Right cardiac atrium (tissue), 5 donors: ENCODE measurements at regions not wholly inside any gene's neighbourhood (a gene's known extent, or its start where the extent isn't known, plus 50 kb on each side); places are given as distances from the start of the nearest gene placed in this dataset.
A peak's percentile ranks its signal among the peaks of the same experiment; 100 is the strongest.

ENCODE experiments used
- ATAC-seq, 2 donors: fragments of 200-7000 bp; cut with Tn5 transposase; one replicate each; pipeline versions ENCODE4 v1.8.0 to v1.9.1; 2020; ENCODE audit warnings: moderate library complexity in 2 of 2, mild to moderate bottlenecking in 1 of 2
- DNase-seq, 3 donors: peaks; one replicate each; pipeline ENCODE4 v3.0.0-alpha.2; 2020
- H3K27ac ChIP-seq: one replicate; pipeline ENCODE4 v1.5.1; 2013; ENCODE audit warnings: mild to moderate bottlenecking, low read length, control low read depth, moderate library complexity
- H3K27me3 ChIP-seq: one replicate; pipeline ENCODE4 v1.6.1; 2013; ENCODE audit not compliant: control insufficient read depth, insufficient read depth
- H3K4me1 ChIP-seq: one replicate; pipeline ENCODE4 v1.6.1; 2013; ENCODE audit warnings: low read length; ENCODE audit not compliant: control insufficient read depth, insufficient read depth
- H3K4me3 ChIP-seq: one replicate; pipeline ENCODE4 v1.5.1; 2013; ENCODE audit warnings: low read length, control low read depth
- H3K9me3 ChIP-seq: one replicate; pipeline ENCODE4 v1.6.1; 2013; ENCODE audit warnings: low read length; ENCODE audit not compliant: control insufficient read depth
- WGBS: extraction: QIAGEN DNeasy Blood & Tissue Kit; methylation state at CpG from one replicate; pipeline ENCODE4 v1.1.7; 2013; 5-methylcytosine and 5-hydroxymethylcytosine counted together
- intact Hi-C, 4 donors: fragments of 100-400 bp; cut with DNase I; formaldehyde crosslinking; loops; one replicate each; pipeline versions ENCODE4 v1.11.0 to v1.14.0; 2022 to 2023
- donor health status: healthy with polysubstance abuse.
- donor health status: DM: no; HTN: yes; CAD: no.
- donor health status: DM: no; HTN: no; CAD: no.
- donor health status: DM: no; HTN: yes; CAD: no; lungs with severe emphysema.
- donor health status: DM: yes; HTN: yes; CAD: no.

- WGBS: 67% methylated on average over 5 of the region's 5 CpGs
- no peaks in the 10 kb centered on the region for H3K4me1 ChIP-seq
- no peaks in the 10 kb centered on the region for H3K9me3 ChIP-seq
- no peaks in the 10 kb centered on the region for H3K27me3 ChIP-seq
- ATAC-seq (no peak), DNase-seq (no peak)
- H3K27ac ChIP-seq: no peak overlapping the region
- intact Hi-C loops: no loop called here
- no peak overlapping the region for H3K4me3 ChIP-seq
Observed at GRCh38 chr4:155532373-155533085, 134.1 kb upstream of the GUCY1A1 start.

GRCh38 chr4:155530857-155531256, 135.8 kb upstream of the GUCY1A1 start:
- 80% methylated on average over 5 of the region's 5 CpGs for WGBS
- DNase-seq (no peak), ATAC-seq (no peak)
- no peaks in the 10 kb centered on the region for H3K9me3 ChIP-seq
- no peak overlapping the region for H3K4me3 ChIP-seq
- intact Hi-C loops: no loop called here
- H3K4me1 ChIP-seq: no peaks in the 10 kb centered on the region
- no peak overlapping the region for H3K27ac ChIP-seq
- no peaks in the 10 kb centered on the region for H3K27me3 ChIP-seq

- intact Hi-C loops: no loop called here
- H3K9me3 ChIP-seq: no peaks in the 10 kb centered on the region
- H3K4me1 ChIP-seq: no peaks in the 10 kb centered on the region
- ATAC-seq: no peak
- no peak overlapping the region for H3K4me3 ChIP-seq
- no peak overlapping the region for H3K27ac ChIP-seq
- 56% methylated on average over 3 of the region's 3 CpGs for WGBS
- no peaks in the 10 kb centered on the region for H3K27me3 ChIP-seq
- no peak for DNase-seq
Observed at GRCh38 chr4:155530290-155530689, 136.4 kb upstream of the GUCY1A1 start.

- WGBS: 76% methylated on average over 3 of the region's 3 CpGs
- H3K9me3 ChIP-seq: no peaks in the 10 kb centered on the region
Observed at GRCh38 chr4:155529716-155530115, 136.9 kb upstream of the GUCY1A1 start.

GRCh38 chr4:155529272-155529671, 137.4 kb upstream of the GUCY1A1 start:
- ATAC-seq: no peak
- Histone ChIP-seq H3K27ac (no peak overlapping the region), H3K27me3 (no peaks in the 10 kb centered on the region), H3K9me3 (no peaks in the 10 kb centered on the region), H3K4me3 (no peak overlapping the region), H3K4me1 (no peaks in the 10 kb centered on the region)
- intact Hi-C loops: no loop called here
- WGBS: 73% methylated on average over 3 of the region's 3 CpGs
- DNase-seq: no peak

More at GRCh38 chr4:155529716-155530115, 136.9 kb upstream of the GUCY1A1 start:
- H3K4me3 ChIP-seq: no peak overlapping the region
- intact Hi-C loops: no loop called here
- no peak overlapping the region for H3K27ac ChIP-seq
- no peaks in the 10 kb centered on the region for H3K27me3 ChIP-seq
- DNase-seq (no peak), ATAC-seq (no peak)
- H3K4me1 ChIP-seq: no peaks in the 10 kb centered on the region

GRCh38 chr4:155526452-155527169, 140.0 kb upstream of the GUCY1A1 start:
- no peak for DNase-seq
- intact Hi-C loops: no loop called here
- Histone ChIP-seq H3K27ac (peak overlapping the region; percentile 10), H3K4me3 (no peak overlapping the region), H3K4me1 (no peaks in the 10 kb centered on the region), H3K27me3 (no peaks in the 10 kb centered on the region), H3K9me3 (no peaks in the 10 kb centered on the region)
- ATAC-seq: peak; percentile 84 to 93
- 30% methylated on average over 8 of the region's 8 CpGs for WGBS

GRCh38 chr4:155524926-155525455, 141.7 kb upstream of the GUCY1A1 start:
- Histone ChIP-seq H3K9me3 (no peaks in the 10 kb centered on the region), H3K4me3 (no peak overlapping the region), H3K27me3 (no peaks in the 10 kb centered on the region), H3K4me1 (no peaks in the 10 kb centered on the region), H3K27ac (no peak overlapping the region)
- no peak for DNase-seq
- no peak for ATAC-seq
- 91% methylated on average over 3 of the region's 3 CpGs for WGBS
- intact Hi-C loops: no loop called here

- Histone ChIP-seq H3K27ac (no peak overlapping the region), H3K27me3 (no peaks in the 10 kb centered on the region), H3K4me3 (no peak overlapping the region), H3K9me3 (no peaks in the 10 kb centered on the region), H3K4me1 (no peaks in the 10 kb centered on the region)
- no peak for DNase-seq
- intact Hi-C loops: no loop called here
- WGBS: 75% methylated on average over 2 of the region's 2 CpGs
- ATAC-seq: no peak
Observed at GRCh38 chr4:155523358-155523757, 143.3 kb upstream of the GUCY1A1 start.

- Histone ChIP-seq H3K9me3 (no peaks in the 10 kb centered on the region), H3K4me1 (no peaks in the 10 kb centered on the region), H3K4me3 (no peak overlapping the region), H3K27ac (no peak overlapping the region), H3K27me3 (no peaks in the 10 kb centered on the region)
- ATAC-seq: no peak
- DNase-seq: no peak
- intact Hi-C loops: no loop called here
- 66% methylated on average over 2 of the region's 2 CpGs for WGBS
Observed at GRCh38 chr4:155522201-155522600, 144.4 kb upstream of the GUCY1A1 start.

GRCh38 chr4:155521382-155521781, 144.6 kb upstream of the MAP9 start:
- 75% methylated on average over 7 of the region's 7 CpGs for WGBS
- no peak for ATAC-seq
- Histone ChIP-seq H3K27ac (no peak overlapping the region), H3K27me3 (no peaks in the 10 kb centered on the region), H3K9me3 (no peaks in the 10 kb centered on the region), H3K4me3 (no peak overlapping the region), H3K4me1 (no peaks in the 10 kb centered on the region)
- DNase-seq: no peak
- intact Hi-C loops: no loop called here

GRCh38 chr4:155515444-155516075, 138.8 kb upstream of the MAP9 start:
- WGBS: 74% methylated on average over 3 of the region's 3 CpGs
- Histone ChIP-seq H3K27ac (no peak overlapping the region), H3K9me3 (no peaks in the 10 kb centered on the region), H3K4me3 (no peak overlapping the region), H3K27me3 (no peaks in the 10 kb centered on the region), H3K4me1 (peaks cover 3% of the 10 kb centered on the region)
- intact Hi-C loops: loop anchor here in 1 of 4 donors (10.0 kb wide), 1 partner anchor 69 kb away; no protein-coding TSS in a partner anchor
- no peak for DNase-seq
- no peak for ATAC-seq
